Esophagus muscularis mucosa (tissue), 3 donors: ENCODE measurements at regions not wholly inside any gene's neighbourhood (a gene's known extent, or its start where the extent isn't known, plus 50 kb on each side); places are given as distances from the start of the nearest gene placed in this dataset.

Experiments
- CTCF ChIP-seq, 3 experiments: fragments of 200-600 bp in 2 of 3; fragments of 450-650 bp in 1 of 3; sonication (generic) in 2 of 3; IDR thresholded peaks; one replicate each; pipeline ENCODE4 v1.5.1; 2017 to 2019; ENCODE audit warnings: antibody characterized with exemption in 3 of 3, mild to moderate bottlenecking in 2 of 3, moderate library complexity in 1 of 3
- POLR2AphosphoS5 ChIP-seq, 2 donors: sonication (generic); formaldehyde crosslinking; IDR thresholded peaks; one replicate each; pipeline ENCODE4 v1.6.1; 2017; ENCODE audit warnings: antibody characterized with exemption in 2 of 2

GRCh38 chr12:4044736-4045730 lies 171.8 kb upstream of the PARP11 start:
- TF ChIP-seq POLR2AphosphoS5 (IDR thresholded peaks at IDR 0.05) (no peak), CTCF (IDR thresholded peaks at IDR 0.05) (no peak)
